MCF 10A (cell line): ENCODE measurements at regions not wholly inside any gene's neighbourhood (a gene's known extent, or its start where the extent isn't known, plus 50 kb on each side); places are given as distances from the start of the nearest gene placed in this dataset.

Experiments used
- BruUV-seq: library from RNA; stranded (reverse); fragments of 400-500 nt; replicated peaks from 2 replicates; lab custom pipeline; 2021; lab: Mats Ljungman, UMichigan
- CTCF ChIA-PET: fragments of 300-600 bp; sonication (Branson Sonifier 250); formaldehyde crosslinking; extraction: SDS; loops from one replicate; lab custom pipeline; 2021; ENCODE audit warnings: antibody characterized with exemption, inconsistent platforms; lab: Yijun Ruan, JAX
- POLR2A ChIA-PET: fragments of 300-600, 350-650 bp; sonication (Branson Sonifier 250); formaldehyde crosslinking; extraction: SDS; loops from one replicate; lab custom pipeline; 2020; ENCODE audit warnings: antibody characterized with exemption, inconsistent platforms; lab: Yijun Ruan, JAX
- DNase-seq: peaks from one replicate; pipeline ENCODE4 v3.0.0-alpha.2; 2018; ENCODE audit not compliant: unreplicated experiment
- H3K27ac Mint-ChIP-seq: one replicate; pipeline ENCODE4 v1.8.0; 2022; ENCODE audit warnings: mild to moderate bottlenecking, low read depth, mixed read lengths; ENCODE audit not compliant: unreplicated experiment
- H3K27me3 Mint-ChIP-seq: one replicate; pipeline ENCODE4 v1.8.0; 2022; ENCODE audit warnings: mixed read lengths; ENCODE audit not compliant: insufficient read depth, unreplicated experiment
- H3K36me3 Mint-ChIP-seq: one replicate; pipeline ENCODE4 v1.8.0; 2022; ENCODE audit warnings: mild to moderate bottlenecking, moderate library complexity, mixed read lengths; ENCODE audit not compliant: insufficient read depth, unreplicated experiment
- H3K4me1 Mint-ChIP-seq: one replicate; pipeline ENCODE4 v1.8.0; 2022; ENCODE audit warnings: mixed read lengths; ENCODE audit not compliant: insufficient read depth, unreplicated experiment
- H3K4me3 Mint-ChIP-seq: one replicate; pipeline ENCODE4 v1.8.0; 2022; ENCODE audit warnings: mild to moderate bottlenecking, moderate library complexity, mixed read lengths; ENCODE audit not compliant: unreplicated experiment
- H3K9me3 Mint-ChIP-seq: one replicate; pipeline ENCODE4 v1.8.0; 2022; ENCODE audit warnings: mixed read lengths; ENCODE audit not compliant: unreplicated experiment
- intact Hi-C: fragments of 100-400 bp; cut with micrococcal nuclease; formaldehyde crosslinking; loops from 2 replicates; pipeline ENCODE4 v1.14.1; 2022
- TF ChIP-seq, protein P1 (sequence below): fragments of 200-600 bp; IDR thresholded peaks from one replicate; pipeline ENCODE4 v1.8.0; 2022; ENCODE audit warnings: antibody characterized with exemption, mild to moderate bottlenecking; ENCODE audit not compliant: unreplicated experiment

DNA sequence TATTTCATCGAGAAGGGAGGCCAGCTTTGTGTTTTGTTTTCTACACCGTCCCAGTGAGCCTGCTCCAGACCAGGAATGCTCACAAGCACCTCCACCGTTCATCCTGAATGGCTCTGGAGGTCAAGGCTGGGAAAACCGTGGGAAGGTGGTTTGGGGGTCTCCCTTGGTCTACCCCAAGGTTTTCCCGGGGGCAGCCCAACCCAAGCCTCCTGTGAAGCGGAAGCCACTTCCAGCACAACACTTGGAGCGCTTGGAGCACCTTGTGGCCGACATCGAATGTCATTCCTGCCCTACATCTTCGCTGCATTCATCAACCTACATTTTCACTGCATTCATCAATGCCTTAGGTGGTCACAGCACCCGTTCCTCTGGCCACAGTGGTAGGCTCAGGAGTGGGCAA is 255.6 kb upstream of the PMEPA1 start:
- H3K4me3 Mint-ChIP-seq = no peak overlapping the region
- no peak overlapping the region for H3K27ac Mint-ChIP-seq
- BruUV-seq = no TSS peak
- TF ChIP-seq, protein P1, sequence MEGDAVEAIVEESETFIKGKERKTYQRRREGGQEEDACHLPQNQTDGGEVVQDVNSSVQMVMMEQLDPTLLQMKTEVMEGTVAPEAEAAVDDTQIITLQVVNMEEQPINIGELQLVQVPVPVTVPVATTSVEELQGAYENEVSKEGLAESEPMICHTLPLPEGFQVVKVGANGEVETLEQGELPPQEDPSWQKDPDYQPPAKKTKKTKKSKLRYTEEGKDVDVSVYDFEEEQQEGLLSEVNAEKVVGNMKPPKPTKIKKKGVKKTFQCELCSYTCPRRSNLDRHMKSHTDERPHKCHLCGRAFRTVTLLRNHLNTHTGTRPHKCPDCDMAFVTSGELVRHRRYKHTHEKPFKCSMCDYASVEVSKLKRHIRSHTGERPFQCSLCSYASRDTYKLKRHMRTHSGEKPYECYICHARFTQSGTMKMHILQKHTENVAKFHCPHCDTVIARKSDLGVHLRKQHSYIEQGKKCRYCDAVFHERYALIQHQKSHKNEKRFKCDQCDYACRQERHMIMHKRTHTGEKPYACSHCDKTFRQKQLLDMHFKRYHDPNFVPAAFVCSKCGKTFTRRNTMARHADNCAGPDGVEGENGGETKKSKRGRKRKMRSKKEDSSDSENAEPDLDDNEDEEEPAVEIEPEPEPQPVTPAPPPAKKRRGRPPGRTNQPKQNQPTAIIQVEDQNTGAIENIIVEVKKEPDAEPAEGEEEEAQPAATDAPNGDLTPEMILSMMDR = no peak
- peaks cover 36% of the 10 kb centered on the region for H3K27me3 Mint-ChIP-seq
- no peaks in the 10 kb centered on the region for H3K4me1 Mint-ChIP-seq
- intact Hi-C loops = no loop called here
- H3K9me3 Mint-ChIP-seq = peaks cover 5% of the 10 kb centered on the region
- no peak for DNase-seq
- CTCF ChIA-PET = no interaction called here
- POLR2A ChIA-PET = no interaction called here
- no peaks in the 10 kb centered on the region for H3K36me3 Mint-ChIP-seq

DNA sequence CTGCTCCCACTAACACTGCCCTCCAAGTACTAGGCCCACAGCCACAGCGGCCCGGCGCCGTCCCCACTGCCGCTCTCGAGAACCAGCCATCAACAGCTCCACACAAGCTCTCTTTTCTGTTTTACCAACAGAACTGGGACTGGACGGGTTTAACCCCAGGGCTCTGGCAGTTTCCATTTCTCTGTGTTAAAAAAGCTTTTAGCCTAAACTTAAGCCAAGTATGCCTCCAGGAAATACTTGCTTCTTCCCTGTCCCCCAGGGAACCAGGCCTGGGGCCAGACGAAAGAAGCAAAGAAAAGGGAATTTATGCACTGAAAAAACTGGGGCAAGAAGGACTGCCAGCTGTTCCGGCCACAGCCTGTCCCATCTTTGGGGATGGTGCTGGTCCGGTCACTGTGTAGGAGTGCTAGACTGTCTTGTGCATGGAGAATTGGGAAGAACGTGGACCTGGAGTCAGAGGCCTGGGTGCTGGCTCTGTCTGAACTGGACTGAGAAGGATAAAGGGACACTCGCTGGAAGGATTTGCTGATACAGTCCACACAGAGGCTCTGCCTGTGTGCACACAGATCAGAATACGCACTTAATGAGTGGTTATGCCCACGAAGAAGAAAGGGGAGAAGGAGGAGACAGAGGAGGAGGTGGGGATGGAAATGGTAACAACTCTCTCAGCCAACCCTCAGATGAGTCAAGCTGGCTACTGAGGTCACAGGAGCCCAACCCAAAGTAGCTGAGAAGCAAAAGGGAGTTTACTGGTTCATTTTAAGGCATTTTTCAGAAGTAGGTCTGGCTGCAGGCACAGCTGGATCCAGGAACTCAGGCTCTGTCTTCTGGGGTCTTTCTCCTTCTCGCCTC is 254.4 kb upstream of the PMEPA1 start:
- Mint-ChIP-seq H3K27me3 (peaks cover 37% of the 10 kb centered on the region), H3K4me1 (no peaks in the 10 kb centered on the region), H3K9me3 (peaks cover 2% of the 10 kb centered on the region), H3K27ac (no peak overlapping the region), H3K36me3 (no peaks in the 10 kb centered on the region), H3K4me3 (no peak overlapping the region)
- DNase-seq = no peak
- intact Hi-C loops = no loop called here
- TF ChIP-seq, protein P1 = no peak
- POLR2A ChIA-PET = no interaction called here
- no TSS peak for BruUV-seq
- CTCF ChIA-PET = interaction anchor here (0.6 kb wide), 1 partner anchor 98 kb away, joined by 4 read pairs; no protein-coding TSS in a partner anchor

DNA sequence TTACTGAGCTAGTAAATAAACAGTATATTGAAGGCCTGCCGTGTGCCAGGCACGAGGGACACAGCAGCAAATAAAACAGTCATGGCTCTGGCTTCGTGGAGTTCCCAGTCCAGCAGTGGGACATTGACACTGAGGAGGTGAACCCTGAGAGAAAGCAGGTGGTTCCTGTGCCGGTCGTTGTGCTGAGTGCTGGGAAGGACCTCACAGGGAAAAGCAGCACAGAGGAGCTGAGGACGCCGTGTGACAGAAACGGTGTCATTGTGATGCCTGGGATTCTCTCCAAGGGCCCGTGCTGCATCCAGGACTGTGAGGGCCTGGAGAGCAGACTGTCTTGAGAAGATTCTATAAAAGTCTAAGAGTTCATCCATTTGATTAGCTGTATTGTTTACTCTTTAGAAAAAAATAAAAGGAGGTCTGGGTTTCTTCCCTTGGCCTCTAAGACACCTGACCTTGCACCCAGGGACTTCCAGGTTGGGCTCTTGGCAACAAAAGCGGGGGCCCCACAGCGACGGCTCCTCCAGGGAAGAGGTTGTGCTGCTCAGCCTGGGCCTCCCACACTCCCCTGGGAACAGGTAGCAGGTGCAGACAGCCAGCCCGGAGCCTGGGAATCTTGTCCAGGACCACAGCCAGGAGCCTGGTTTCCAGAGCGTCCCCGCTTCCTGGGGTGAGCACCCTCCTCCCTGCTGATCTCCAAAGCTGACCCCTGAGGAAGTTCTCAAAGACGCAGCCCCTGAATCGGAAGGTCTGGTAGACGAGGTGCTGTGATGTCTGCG is 251.2 kb upstream of the PMEPA1 start:
- DNase-seq = no peak
- intact Hi-C loops = no loop called here
- no peak overlapping the region for H3K4me3 Mint-ChIP-seq
- TF ChIP-seq, protein P1 = no peak
- H3K36me3 Mint-ChIP-seq = no peaks in the 10 kb centered on the region
- ChIA-PET CTCF (no interaction called here), POLR2A (interaction anchor here (0.6 kb wide), 1 partner anchor 1058 kb away, joined by 3 read pairs; no protein-coding TSS in a partner anchor)
- peaks cover 1% of the 10 kb centered on the region for H3K9me3 Mint-ChIP-seq
- no peak overlapping the region for H3K27ac Mint-ChIP-seq
- H3K4me1 Mint-ChIP-seq = no peaks in the 10 kb centered on the region
- peaks cover 42% of the 10 kb centered on the region for H3K27me3 Mint-ChIP-seq
- no TSS peak for BruUV-seq

DNA sequence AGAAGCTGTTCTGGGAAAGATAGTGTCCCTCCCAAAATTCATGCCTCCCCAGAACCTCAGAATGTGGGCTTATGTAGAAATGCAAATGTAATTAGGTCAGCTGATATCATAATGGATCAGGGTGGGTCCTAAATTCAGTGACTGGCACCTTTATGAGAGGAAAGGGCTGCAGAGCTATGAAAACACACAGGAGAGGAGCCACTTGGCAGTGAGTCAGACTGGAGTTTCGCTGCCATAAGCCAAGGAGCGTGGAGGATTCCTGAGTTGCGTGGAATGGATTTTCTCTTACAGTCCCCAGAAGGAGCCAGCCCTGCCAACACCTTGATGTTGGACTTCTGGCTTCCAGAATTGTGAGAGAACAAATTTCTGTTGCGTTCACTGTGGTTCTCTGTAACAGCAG is 249.8 kb upstream of the PMEPA1 start:
- Mint-ChIP-seq H3K27ac (no peak overlapping the region), H3K9me3 (peaks cover 7% of the 10 kb centered on the region), H3K36me3 (no peaks in the 10 kb centered on the region), H3K4me3 (no peak overlapping the region), H3K4me1 (no peaks in the 10 kb centered on the region), H3K27me3 (peaks cover 54% of the 10 kb centered on the region)
- ChIA-PET CTCF (no interaction called here), POLR2A (no interaction called here)
- intact Hi-C loops = no loop called here
- TF ChIP-seq, protein P1 = no peak
- DNase-seq = no peak
- BruUV-seq = no TSS peak
